Right forelimb (tissue), 1 donor: ENCODE measurements at regions not wholly inside any gene's neighbourhood (a gene's known extent, or its start where the extent isn't known, plus 50 kb on each side); places are given as distances from the start of the nearest gene placed in this dataset.
"Not testable (repeated sequence)": the region's sequence is repeated elsewhere in the genome, so short reads cannot be mapped to it uniquely, and the experiment has no call there.

Experiments used
- DNase-seq: peaks from one replicate; pipeline ENCODE4 v3.0.0-alpha.2; 2018

DNA sequence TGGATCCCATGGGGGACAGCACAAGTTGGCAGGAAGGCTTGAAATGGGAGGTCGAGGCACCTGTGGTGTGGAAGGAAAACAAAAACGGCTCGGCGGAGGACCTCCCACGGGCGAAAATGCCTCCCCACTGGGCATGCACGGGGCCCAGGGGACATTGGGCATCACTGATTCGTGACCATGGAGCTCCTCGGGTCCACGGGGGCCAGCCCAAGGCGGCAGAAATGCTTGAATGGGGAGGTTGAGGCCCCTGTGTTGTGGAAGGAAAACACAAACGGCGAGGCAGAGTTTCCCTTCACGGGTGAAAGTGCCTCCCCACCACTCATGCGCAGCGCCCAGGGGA, 376.0 kb downstream of the ALG10 start:
- DNase-seq = peak; percentile 7

GRCh38 chr12:34398706-34399630, 376.7 kb downstream of the ALG10 start:
- peak; percentile 10 for DNase-seq

DNA sequence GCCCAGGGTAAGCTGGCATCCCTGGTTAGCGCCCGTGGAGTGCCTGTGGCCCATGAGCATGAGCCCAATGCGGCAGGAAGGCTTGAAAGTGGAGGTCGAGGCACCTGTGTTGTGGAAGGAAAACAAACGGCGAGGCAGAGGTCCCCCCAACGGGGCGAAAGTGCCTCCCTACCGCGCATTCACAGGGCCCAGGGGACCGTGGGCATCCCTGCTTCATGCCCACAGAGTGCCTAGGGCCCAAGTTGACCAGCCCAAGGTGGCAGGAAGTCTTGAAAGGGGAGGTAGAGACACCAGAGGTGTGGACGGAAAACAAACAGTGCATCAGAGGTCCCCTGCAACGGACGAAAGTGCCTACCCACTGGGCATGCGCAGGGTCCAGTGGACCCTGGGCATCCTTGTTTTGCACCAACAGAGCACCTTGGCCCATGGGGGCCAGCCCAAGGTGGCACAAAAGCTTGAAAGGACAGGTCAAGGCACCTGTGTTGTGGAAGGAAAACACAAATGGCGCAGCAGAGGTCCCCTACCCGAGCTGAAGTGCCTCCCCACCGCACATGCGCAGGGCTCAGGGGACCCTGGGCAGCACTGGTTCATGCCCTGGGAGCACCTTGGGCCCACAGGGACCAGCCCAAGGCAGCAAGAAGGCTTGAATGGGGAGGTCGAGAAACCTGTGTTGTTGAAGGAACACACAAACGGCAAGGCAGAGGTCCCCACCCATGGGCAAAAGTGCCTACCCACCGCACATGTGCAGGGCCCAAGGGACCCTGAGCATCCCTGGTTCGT, 377.5 kb downstream of the ALG10 start:
- DNase-seq = peak; percentile 23

GRCh38 chr12:34400411-34400881, 378.1 kb downstream of the ALG10 start:
- DNase-seq = no peak

- peak; percentile 21 for DNase-seq
Measured at GRCh38 chr12:34400986-34401658, 378.8 kb downstream of the ALG10 start.

DNA sequence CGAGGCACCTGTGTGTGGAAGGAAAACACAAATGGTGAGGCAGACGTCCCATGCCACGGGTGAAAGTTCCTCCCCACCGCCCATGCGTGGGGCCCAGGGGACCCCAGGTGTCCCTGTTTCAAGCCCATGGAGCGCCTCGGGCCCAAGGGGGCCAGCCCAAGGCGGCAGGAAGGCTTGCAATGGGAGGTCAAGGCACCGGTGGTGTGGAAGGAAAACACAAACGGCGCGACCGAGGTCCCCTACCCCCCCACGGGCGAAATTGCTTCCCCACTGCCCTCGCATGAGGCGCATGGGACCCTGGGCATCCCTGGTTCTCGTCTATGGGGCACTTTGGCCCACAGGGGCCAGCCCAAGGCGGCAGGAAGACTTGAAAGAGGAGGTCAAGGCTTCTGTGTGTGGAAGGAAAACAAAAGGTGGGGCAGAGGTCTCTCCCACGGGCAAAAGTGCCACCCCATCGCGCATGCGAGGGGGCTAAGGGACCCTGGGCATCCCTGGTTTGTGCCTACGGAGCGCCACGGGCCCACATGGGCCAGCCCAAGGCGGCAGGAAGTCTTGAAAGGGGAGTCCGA, 379.4 kb downstream of the ALG10 start:
- peak; percentile 18 for DNase-seq

GRCh38 chr12:34402228-34402898, 380.1 kb downstream of the ALG10 start:
- DNase-seq = peak; percentile 15

DNA sequence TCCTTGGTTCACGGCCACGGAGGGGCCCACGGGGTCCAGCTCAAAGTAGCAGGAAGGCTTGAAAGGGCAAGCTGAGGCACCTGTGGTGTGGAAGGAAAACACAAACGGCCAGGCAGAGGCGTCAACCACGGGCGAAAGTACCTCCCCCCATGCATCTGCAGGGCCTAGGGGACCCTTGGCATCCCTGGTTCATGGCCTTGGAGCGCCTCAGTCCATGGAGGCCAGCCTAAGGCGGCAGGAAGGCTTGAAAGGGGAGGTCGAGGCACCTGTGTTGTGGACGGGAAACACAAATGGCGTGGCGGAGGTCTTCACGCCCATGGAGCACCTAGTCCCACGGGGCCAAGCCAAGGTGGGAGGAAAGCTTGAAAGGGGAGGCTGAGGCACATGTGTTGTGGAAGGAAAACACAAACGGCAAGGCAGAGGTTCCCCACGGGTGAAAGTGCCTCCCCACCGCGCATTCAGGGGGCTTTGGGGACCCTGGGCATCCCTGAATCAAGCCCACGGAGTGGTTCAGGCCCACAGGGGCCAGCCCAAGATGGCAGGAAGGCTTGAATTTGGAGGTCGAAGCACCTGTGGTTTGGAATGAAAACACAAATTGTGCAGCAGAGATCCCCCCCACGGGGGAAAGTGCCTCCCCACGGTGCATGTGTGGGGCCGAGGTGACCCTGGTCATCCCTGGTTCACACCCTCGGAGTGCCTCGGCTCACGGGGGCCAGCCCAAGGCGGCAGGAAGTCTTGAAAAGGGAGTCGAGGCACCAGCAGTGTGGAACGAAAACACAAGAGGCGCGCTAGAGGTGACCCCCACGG, 380.8 kb downstream of the ALG10 start:
- DNase-seq = peak; percentile 21

- no peak for DNase-seq
Measured at GRCh38 chr12:34403706-34404376, 381.5 kb downstream of the ALG10 start.

- peak; percentile 21 for DNase-seq
Measured at GRCh38 chr12:34404377-34405285, 382.3 kb downstream of the ALG10 start.

GRCh38 chr12:34405286-34406227, 383.3 kb downstream of the ALG10 start:
- DNase-seq = peak; percentile 19

DNA sequence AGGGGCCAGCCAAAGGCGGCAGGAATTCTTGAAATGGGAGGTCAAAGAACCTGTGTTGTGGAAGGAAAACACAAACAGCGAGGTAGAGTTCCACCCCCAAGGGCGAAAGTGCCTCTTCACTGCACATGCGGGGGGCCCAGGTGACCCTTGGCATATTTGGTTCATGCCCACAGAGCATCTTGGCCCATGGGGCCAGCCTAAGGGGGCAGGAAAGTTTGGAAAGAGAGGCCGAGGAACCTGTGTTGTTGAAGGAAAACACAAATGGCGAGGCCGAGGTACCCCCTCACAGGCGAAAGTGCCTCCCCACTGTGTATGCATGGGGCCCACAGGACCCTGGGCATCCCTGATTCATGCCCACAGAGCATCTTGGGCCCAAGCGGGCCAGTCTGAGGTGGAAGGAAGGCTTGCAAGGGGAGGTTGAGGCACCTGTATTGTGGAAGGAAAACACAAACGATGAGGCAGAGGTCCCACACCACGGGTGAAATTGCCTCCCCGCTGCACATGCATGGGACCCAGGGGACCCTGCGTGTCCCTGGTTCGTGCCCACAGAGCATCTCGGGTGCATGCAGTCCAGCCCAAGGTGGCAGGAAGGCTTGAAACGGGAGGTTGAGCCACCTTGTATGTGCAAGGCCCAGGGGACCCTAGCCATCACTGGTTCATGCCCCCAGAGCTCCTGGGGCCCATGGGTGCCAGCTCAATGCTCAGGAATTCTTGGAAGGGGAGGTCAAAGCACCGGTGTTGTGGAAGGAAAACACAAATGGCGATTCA, 384.1 kb downstream of the ALG10 start:
- peak; percentile 22 for DNase-seq

GRCh38 chr12:34406996-34407300, 384.7 kb downstream of the ALG10 start:
- no peak for DNase-seq

- no peak for DNase-seq
Measured at GRCh38 chr12:34407813-34408212, 385.5 kb downstream of the ALG10 start.

DNA sequence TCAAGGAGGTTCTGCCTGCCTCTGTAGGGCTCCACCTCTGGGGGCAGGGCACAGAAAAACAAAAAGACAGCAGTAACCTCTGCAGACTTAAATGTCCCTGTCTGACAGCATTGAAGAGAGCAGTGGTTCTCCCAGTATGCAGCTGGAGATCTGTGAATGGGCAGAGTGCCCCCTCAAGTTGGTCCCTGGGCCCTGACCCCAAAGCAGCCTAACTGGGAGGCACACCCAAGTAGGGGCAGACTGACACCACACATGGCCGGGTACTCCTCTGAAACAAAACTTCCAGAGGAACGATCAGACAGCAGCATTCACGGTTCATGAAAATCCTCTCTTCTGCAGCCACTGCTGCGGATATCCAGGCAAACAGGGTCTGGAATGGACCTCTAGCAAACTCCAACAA, 409.2 kb downstream of the ALG10 start:
- not testable (repeated sequence) for DNase-seq
